Keratinocyte (primary cell): ENCODE measurements at regions not wholly inside any gene's neighbourhood (a gene's known extent, or its start where the extent isn't known, plus 50 kb on each side); places are given as distances from the start of the nearest gene placed in this dataset.

Source experiments
- DNase-seq: peaks from one replicate; pipeline ENCODE4 v3.0.0-alpha.2; 2011; ENCODE audit warnings: low read depth, missing footprints, low spot score
- FAIRE-seq: peaks from 2 replicates; lab custom pipeline; 2011; peaks lifted over from hg19 to GRCh38; lab: Jason Lieb, UNC
- H2AFZ ChIP-seq: 2 replicates; pipeline ENCODE4 v1.6.0; 2012; ENCODE audit warnings: low read length, control low read depth, inconsistent platforms; ENCODE audit not compliant: control insufficient read depth
- H3K27ac ChIP-seq: 2 replicates; pipeline ENCODE4 v1.5.1; 2011; ENCODE audit warnings: low read length; ENCODE audit not compliant: control insufficient read depth, insufficient read depth
- H3K27me3 ChIP-seq: 3 replicates; pipeline ENCODE4 v1.6.0; 2011; ENCODE audit warnings: low read length; ENCODE audit not compliant: control insufficient read depth, insufficient read depth; ENCODE audit errors: extremely low read depth
- H3K36me3 ChIP-seq, 2 experiments: 2 replicates in 1 of 2; 3 replicates in 1 of 2; pipeline ENCODE4 v1.5.1; 2011; ENCODE audit warnings: low read length in 2 of 2, mild to moderate bottlenecking in 1 of 2; ENCODE audit not compliant: control insufficient read depth in 2 of 2, insufficient read depth in 2 of 2; ENCODE audit errors: extremely low read depth in 1 of 2
- H3K4me1 ChIP-seq: 3 replicates; pipeline ENCODE4 v1.5.1; 2011; ENCODE audit warnings: low read length; ENCODE audit not compliant: control insufficient read depth, insufficient read depth; ENCODE audit errors: extremely low read depth
- H3K4me2 ChIP-seq: 3 replicates; pipeline ENCODE4 v1.6.0; 2011; ENCODE audit warnings: low read depth, low read length; ENCODE audit not compliant: control insufficient read depth, insufficient read depth; ENCODE audit errors: extremely low read depth
- H3K4me3 ChIP-seq, 3 experiments: fragments of 200-600 bp in 1 of 3; sonication (generic) in 1 of 3; 2 replicates in 2 of 3; 3 replicates in 1 of 3; pipeline ENCODE4 v1.5.1; 2011 to 2016; ENCODE audit warnings: low read length in 3 of 3, mild to moderate bottlenecking in 3 of 3, control low read depth in 2 of 3, inconsistent platforms in 1 of 3, low read depth in 1 of 3, mixed read lengths in 1 of 3, mixed run types in 1 of 3, moderate library complexity in 1 of 3; ENCODE audit not compliant: control insufficient read depth in 2 of 3, insufficient read depth in 2 of 3; ENCODE audit errors: extremely low read depth in 1 of 3
- H3K79me2 ChIP-seq: 2 replicates; pipeline ENCODE4 v1.6.0; 2012; ENCODE audit warnings: low read length; ENCODE audit not compliant: control insufficient read depth, insufficient read depth
- H3K9ac ChIP-seq: 3 replicates; pipeline ENCODE4 v1.6.0; 2011; ENCODE audit warnings: low read length; ENCODE audit not compliant: control insufficient read depth, insufficient read depth; ENCODE audit errors: extremely low read depth
- H3K9me1 ChIP-seq: 3 replicates; pipeline ENCODE4 v1.6.0; 2011; ENCODE audit warnings: low read length; ENCODE audit not compliant: control insufficient read depth, insufficient read depth; ENCODE audit errors: extremely low read depth
- H3K9me3 ChIP-seq: 2 replicates; pipeline ENCODE4 v1.5.1; 2012; ENCODE audit warnings: low read depth, low read length; ENCODE audit not compliant: control insufficient read depth
- H4K20me1 ChIP-seq: 3 replicates; pipeline ENCODE4 v1.6.0; 2011; ENCODE audit warnings: low read length; ENCODE audit not compliant: control insufficient read depth, insufficient read depth; ENCODE audit errors: extremely low read depth
- CTCF ChIP-seq, 3 experiments: IDR thresholded peaks in 1 of 3; conservative IDR thresholded peaks in 1 of 3; optimal IDR thresholded peaks in 1 of 3; 2 replicates in 2 of 3; 3 replicates in 1 of 3; pipeline versions ENCODE3 to v1.5.1; 2011; ENCODE audit warnings: low read length in 3 of 3, mild to moderate bottlenecking in 3 of 3, moderate library complexity in 2 of 3, control low read depth in 1 of 3, inconsistent platforms in 1 of 3; ENCODE audit not compliant: insufficient read depth in 2 of 3; ENCODE audit errors: extremely low read depth in 1 of 3
- EZH2 ChIP-seq: IDR thresholded peaks from one replicate; pipeline ENCODE4 v1.6.1; 2012; ENCODE audit warnings: inconsistent platforms, mild to moderate bottlenecking, low read length, moderate library complexity
- dilution Hi-C: fragments of 300-500 bp; cut with MboI; formaldehyde crosslinking; loops from one replicate; pipeline ENCODE4 v1.7.0; 2020; ENCODE audit warnings: low sequenced_read_pairs; ENCODE audit not compliant: extremely low pct_ligation_motif_present

DNA sequence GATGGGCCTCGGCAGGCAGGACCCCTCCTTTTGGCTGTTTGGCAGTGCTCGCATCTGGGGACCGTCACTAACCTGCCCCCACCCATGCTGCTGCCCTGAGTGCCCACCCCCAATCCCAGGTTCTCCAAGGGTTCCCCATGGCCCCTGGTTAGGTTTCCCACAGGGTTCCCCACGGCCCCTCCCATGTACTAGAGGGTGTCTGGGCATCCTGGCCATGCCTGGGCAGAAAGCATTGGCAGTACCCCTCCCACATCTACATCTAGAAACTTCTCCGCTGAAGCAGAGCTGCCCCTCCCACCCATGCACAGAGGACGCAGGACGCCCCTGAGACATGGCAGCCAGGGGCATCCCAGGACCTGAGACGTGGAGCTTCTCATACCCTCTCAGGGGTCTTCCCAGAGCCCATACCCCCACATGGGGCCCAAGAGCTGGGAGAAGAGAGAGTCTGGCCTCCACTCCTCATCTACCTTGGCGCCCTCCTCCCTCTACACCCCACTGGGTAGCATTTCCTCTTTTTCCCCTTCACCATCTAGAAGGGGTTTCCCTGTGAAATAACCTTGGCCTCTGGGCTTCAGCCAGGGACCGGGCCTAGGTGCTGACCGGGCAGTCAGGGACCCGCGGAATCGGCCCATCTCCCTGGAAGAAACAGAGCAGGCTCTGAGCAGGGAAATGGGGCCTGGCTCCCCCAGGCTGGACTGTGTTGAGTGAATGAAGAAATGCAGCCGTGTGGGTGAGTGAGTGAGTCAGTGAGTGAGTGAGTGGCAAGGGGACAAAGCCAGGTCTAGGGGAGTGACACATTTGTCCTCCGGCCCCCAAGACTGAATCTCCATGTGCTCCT, 987.3 kb downstream of the BRD1 start:
- no peak overlapping the region for H2AFZ ChIP-seq
- no peaks in the 10 kb centered on the region for H3K27me3 ChIP-seq
- no peak overlapping the region for H3K9ac ChIP-seq
- TF ChIP-seq EZH2 (no peak), CTCF (optimal IDR thresholded peaks at IDR 0.05 in 1 of 3, IDR thresholded peaks at IDR 0.05 in 1 of 3, conservative IDR thresholded peaks at IDR 0.05 in 1 of 3; ENCODE audit: extremely low read depth in 1 of 3, insufficient read depth in 2 of 3, low read length in 3 of 3) (no peak)
- H3K4me2 ChIP-seq: no peak overlapping the region
- peaks cover 31% of the 10 kb centered on the region for H3K9me3 ChIP-seq
- H3K79me2 ChIP-seq: no peaks in the 10 kb centered on the region
- no peak for FAIRE-seq
- no peaks in the 10 kb centered on the region for H3K4me1 ChIP-seq
- no peaks in the 10 kb centered on the region for H3K9me1 ChIP-seq
- H4K20me1 ChIP-seq: no peaks in the 10 kb centered on the region
- no peak overlapping the region for H3K27ac ChIP-seq
- dilution Hi-C loops: no loop called here
- H3K4me3 ChIP-seq: no peak overlapping the region
- H3K36me3 ChIP-seq: no peaks in the 10 kb centered on the region
- no peak for DNase-seq

DNA sequence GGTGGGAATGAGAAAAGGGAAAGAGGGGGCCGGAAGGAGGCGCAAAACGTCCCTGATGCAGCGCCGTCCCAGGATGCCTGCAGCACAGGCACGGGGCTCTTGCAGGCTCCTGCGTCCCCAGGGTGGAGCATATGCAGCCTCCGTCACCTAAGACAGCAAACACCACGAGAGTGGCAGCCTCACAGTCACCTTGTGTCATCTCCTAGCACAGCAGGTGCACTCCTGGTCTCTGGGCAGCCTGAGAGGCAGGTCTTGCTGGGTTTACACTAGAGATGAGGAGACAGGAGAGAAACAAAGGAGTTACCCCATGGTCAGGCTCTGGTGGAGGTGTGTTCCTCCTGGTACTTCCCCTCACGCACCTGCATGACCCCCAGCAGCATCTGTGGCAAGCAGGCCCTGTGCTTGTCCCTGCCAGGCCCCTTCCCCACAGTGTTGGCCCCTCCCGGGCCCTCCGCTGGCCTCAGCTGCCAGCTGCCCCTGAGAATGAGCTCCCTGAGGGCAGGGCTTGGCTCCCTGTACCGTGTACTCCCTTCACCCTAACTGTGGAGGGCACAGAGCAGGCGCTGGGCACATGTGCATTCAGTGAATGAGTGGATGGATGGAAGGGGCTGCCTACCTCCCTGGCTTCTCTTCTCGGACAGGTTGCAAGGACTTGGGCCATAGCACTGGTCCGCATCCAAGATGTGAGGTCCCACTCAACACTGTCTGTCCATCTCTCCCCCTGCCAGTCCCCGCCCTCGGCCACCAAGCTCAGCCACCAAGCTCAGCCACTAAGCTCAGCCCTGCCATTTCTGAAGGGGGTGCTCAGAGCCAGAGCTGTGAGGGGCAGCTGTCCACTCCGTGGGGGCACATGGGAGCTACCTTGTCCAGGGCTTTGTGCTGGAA, 988.6 kb downstream of the BRD1 start:
- Histone ChIP-seq H3K9me3 (peaks cover 29% of the 10 kb centered on the region), H3K9ac (no peak overlapping the region), H4K20me1 (no peaks in the 10 kb centered on the region), H3K9me1 (no peaks in the 10 kb centered on the region), H3K4me1 (no peaks in the 10 kb centered on the region), H3K36me3 (no peaks in the 10 kb centered on the region), H3K4me2 (no peak overlapping the region), H2AFZ (no peak overlapping the region), H3K4me3 (no peak overlapping the region), H3K27ac (no peak overlapping the region), H3K79me2 (no peaks in the 10 kb centered on the region), H3K27me3 (no peaks in the 10 kb centered on the region)
- DNase-seq (no peak), FAIRE-seq (no peak)
- dilution Hi-C loops: no loop called here
- no peak for TF ChIP-seq EZH2
- TF ChIP-seq CTCF (optimal IDR thresholded peaks at IDR 0.05 in 1 of 3, IDR thresholded peaks at IDR 0.05 in 1 of 3, conservative IDR thresholded peaks at IDR 0.05 in 1 of 3; ENCODE audit: extremely low read depth in 1 of 3, insufficient read depth in 2 of 3, low read length in 3 of 3): no peak
